ENCODE measurements at regions not wholly inside any gene's neighbourhood (a gene's known extent, or its start where the extent isn't known, plus 50 kb on each side); places are given as distances from the start of the nearest gene placed in this dataset.
"Not testable (repeated sequence)": the region's sequence is repeated elsewhere in the genome, so short reads cannot be mapped to it uniquely, and the experiment has no call there.

GRCh38 chr3:194249323-194250097 lies 101.6 kb downstream of the CPN2 start:
- DNase-seq, result no peak

GRCh38 chr3:194250098-194251002 lies 100.8 kb downstream of the CPN2 start:
- peak; percentile 87 for DNase-seq

- no peak for DNase-seq
Observed at GRCh38 chr3:194251007-194251406, 100.1 kb downstream of the CPN2 start.

GRCh38 chr3:194251461-194251860 lies 99.7 kb downstream of the CPN2 start:
- DNase-seq, result no peak

GRCh38 chr3:194251891-194252560 lies 99.1 kb downstream of the CPN2 start:
- DNase-seq, result no peak

DNA sequence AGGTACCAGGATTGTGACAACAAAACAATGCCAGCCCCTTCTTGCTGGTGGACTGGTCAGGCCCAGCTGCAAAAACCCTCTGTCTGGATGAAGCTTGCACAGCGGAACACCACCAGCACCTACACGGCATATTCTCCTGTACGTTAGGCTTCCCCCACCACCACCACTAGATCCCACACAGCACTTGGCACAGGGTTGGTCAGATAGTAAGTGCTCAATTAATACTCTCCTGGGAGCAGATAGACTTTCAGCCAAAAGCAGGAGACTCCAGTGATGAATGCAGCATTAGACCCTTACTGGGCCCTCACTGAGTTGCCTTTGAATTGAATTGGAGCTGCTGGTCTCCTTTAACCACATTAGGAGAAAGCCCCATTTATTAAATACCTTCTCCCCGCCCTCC lies 97.9 kb downstream of the CPN2 start:
- no peak for DNase-seq

DNA sequence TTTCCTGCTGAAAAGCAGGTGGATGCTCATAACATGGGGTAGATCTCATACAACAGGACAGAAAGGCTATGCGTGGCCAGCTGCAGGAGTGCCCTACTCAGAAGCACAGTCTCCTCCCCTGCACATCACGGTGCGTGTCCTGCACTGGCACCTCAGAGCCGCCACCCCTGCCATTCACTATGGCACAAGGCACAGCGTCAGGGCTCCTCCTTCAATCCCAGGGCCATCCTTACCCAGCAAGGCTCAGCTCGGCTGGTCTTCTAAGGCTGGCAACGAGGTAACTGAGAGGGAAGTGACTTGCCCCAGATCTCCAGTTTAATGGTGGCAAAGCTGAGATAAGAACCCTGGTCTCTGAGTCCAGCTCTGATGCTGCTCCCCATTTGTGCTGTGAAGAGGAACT lies 97.1 kb downstream of the CPN2 start:
- DNase-seq, result no peak

- no peak for DNase-seq
Observed at GRCh38 chr3:194255252-194256039, 95.7 kb downstream of the CPN2 start.

- DNase-seq, result no peak
Observed at GRCh38 chr3:194256040-194256945, 94.8 kb downstream of the CPN2 start.

GRCh38 chr3:194257151-194257621 lies 93.9 kb downstream of the CPN2 start:
- DNase-seq, result no peak

DNA sequence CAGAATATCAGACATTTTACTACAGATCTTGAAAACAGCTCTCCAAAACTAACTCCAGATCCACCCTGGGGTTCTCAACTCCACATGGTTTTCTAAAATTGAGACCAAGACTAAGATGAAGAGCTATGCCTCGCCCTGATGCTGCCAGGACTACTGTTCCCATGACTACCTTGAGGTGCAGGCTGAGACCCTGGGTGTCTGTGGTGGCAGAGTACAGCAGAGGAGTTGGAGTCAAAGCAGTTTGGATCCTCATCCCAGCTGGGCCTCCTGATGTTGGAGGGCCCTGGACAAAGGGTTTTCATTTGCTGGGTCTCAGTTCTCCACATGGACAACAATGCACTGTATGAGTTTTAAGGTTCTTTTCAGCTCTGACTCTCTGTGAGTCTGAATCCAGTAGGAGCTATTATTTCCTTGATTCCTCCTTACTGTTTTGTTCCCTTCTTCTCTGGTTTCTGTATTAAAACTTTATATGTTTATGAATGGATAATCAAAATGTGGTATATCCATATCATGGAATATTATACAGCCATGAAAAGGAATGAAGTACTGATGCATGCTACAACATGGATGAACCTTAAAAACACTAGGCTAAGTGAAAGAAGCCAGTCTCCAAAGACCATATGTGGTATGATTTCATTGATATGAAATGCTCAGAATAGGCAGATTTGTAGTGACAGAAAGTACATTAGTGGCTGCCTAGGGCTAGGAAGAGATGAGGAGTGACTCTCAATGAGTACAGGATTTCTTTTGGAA lies 93.0 kb downstream of the CPN2 start:
- DNase-seq, result no peak

GRCh38 chr3:194259982-194260766 lies 91.0 kb downstream of the CPN2 start:
- DNase-seq, result no peak

GRCh38 chr3:194261581-194262063 lies 89.5 kb downstream of the CPN2 start:
- DNase-seq, result no peak

- DNase-seq, result no peak
Observed at GRCh38 chr3:194262176-194262924, 88.8 kb downstream of the CPN2 start.

DNA sequence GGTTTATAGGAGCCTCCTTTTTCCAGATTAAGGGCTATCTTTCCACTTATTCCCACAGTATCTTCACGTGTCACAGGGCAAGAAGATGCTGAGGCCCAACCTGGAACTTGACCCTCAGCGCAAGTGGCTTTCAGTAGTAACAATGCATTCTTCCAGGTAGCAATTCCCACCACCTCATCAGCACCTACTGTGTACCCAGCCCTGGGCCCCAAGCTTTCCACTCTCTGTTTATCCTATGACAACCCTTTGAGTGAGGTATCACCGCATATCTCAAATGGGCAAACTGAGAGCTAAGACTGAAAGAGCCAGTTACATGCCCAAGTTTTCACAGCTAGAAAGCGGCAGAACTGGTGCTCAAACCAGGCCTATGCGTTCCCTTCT lies 88.2 kb downstream of the CPN2 start:
- DNase-seq, result no peak

GRCh38 chr3:194264631-194265504 lies 86.3 kb downstream of the CPN2 start:
- not testable (repeated sequence) for DNase-seq

GRCh38 chr3:194265505-194265892 lies 85.6 kb downstream of the CPN2 start:
- DNase-seq, result no peak

All from renal pelvis (tissue), 1 donor.